GM21825 (cell line): ENCODE measurements at regions not wholly inside any gene's neighbourhood (a gene's known extent, or its start where the extent isn't known, plus 50 kb on each side); places are given as distances from the start of the nearest gene placed in this dataset.

Source experiments
- ATAC-seq: cut with Tn5 transposase; IDR thresholded peaks from one replicate; pipeline ENCODE4 v1.9.1; 2021; ENCODE audit warnings: mild to moderate bottlenecking, moderate library complexity; ENCODE audit not compliant: unreplicated experiment

DNA sequence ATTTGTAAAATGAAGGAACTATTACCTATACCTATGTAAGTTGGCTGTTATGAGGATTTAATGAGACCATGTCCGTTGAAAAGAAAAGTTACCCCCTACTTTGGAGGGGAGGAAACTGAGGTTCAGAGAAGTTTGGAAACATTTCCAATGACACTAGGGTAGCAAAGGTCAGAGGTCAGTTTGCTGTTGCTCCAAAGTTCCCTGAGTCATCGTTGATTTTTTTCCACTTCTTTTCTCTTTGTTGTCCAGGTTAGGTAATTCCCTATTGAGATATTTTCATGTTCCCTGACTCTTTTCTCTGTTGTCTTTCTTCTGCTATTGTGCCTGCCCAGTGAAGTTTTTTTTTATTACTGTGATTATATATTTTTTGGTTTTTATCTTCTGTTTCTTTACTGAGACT, 213.8 kb upstream of the C1orf174 start:
- no peak for ATAC-seq

DNA sequence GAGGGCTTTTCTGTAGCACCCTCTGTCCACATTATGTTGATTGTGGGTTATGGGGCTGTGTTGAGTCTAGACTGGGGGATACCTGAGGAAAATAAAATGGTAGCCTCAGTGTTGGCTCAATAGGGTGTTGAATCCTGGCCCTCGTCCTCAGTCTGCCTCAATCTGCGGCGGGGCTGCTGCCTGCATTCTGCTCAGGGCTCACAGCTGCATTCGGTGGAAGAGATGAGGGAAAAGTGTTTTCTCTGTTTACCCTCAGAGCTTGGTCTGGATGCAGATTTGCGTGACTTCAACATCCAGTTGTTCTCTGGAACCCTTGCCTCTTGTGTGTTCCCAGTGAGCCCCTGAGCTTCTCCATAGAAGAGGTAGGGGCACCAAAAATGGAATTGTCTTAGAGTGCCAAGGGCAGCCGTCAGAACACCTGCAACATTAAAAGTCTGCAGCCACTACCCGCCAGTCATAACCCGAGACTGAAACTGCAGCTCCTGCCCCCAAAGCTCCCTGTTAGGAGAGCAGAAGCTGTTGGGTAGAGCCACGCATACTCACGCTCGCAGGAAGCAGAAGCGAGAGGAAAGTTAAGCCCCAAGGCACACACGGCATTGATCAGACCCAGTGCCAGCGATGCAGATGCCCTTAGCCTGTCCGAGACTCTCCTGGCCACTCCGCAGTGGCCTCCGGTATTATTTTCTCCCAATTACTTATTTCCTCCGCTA, 215.3 kb upstream of the C1orf174 start:
- ATAC-seq = no peak

DNA sequence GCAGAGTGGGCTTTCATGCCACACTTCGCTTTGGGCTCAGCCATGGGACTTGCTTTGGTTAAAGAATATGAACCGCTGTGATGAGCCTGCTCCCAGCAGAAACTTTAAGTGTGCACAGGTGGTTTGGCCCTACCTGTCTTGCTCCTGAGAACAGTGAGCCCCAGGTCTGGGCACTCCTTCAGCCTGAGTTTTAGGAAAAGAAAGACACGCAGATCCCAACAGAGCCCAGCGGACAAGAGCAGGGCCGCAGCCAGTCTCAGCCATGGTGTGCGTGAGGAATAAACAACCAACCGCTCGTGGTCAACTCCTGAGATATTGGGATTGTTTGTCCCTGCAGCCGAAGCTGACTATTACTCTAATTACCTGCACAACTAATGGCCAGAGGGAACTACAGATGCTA, 217.1 kb upstream of the C1orf174 start:
- ATAC-seq = no peak

DNA sequence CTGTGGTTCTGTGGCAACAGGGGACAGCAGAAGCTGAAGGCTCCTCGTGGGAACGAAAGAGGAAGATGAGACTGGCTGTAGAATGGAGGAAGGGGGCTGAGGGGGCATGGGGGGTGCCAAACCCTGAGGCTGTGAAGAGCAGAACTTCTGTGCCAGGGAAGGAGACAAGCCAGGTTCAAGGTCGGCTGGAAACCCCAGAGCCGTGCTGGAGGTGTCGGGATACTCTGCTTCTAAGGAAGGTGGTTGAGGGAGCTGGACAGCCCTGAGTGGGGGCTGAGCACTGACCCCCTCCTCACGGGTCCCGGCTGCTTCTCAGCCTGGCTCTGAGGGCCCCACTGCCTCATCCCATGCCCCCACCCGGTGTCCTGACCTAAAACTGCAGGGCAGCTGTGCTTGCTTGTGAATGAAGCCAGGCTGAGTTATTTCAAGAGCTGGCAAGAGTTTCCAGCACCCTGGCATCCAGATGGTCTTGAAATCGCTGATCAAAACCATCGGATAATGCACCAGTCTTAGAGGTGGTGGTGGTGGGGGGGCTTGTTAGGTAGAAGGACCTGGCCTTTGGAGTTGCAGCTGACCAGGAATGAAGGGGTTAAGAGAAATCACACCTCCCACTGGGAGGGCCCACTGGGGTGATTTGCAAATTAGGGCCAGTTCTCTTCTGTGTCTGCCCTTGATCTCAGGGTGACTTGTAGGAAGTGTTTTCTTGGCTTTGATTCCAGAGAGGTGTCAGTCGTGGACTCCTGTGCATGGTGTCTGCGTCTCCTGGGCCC, 218.9 kb upstream of the C1orf174 start:
- ATAC-seq = no peak

DNA sequence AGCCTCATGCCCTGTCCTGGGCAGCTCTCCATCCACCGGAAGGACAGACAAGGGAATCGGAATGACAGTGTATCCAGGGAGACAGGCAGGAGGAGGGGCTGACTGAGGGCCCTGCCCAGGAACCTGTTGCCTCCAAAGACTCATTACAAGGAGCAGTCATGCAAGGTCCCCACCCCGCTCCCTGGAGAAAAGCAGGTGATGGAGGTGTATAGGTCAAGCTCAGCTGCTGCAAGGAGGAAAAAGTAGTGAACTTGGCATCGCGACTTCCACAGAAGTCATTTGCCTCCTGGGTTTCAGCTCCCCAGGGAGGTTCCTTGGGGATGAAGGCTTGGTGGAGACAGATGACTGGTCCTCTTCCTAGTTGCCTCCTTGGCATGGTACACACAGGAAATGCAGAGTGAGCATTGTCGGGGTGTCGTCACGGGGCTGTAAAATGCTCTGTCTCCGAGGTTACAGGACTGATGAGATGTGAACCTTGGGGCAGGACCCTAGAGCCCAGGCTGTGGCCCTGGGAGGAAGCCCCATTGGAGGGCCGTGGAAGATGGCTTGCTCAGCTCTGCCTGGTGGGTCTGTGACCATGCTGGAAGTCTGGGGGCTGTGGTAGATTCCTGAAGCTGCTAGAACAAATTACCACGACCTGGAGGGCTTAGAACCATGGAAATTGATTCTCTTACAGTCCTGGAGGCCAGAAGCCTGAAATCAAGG, 219.6 kb upstream of the C1orf174 start:
- ATAC-seq = no peak

DNA sequence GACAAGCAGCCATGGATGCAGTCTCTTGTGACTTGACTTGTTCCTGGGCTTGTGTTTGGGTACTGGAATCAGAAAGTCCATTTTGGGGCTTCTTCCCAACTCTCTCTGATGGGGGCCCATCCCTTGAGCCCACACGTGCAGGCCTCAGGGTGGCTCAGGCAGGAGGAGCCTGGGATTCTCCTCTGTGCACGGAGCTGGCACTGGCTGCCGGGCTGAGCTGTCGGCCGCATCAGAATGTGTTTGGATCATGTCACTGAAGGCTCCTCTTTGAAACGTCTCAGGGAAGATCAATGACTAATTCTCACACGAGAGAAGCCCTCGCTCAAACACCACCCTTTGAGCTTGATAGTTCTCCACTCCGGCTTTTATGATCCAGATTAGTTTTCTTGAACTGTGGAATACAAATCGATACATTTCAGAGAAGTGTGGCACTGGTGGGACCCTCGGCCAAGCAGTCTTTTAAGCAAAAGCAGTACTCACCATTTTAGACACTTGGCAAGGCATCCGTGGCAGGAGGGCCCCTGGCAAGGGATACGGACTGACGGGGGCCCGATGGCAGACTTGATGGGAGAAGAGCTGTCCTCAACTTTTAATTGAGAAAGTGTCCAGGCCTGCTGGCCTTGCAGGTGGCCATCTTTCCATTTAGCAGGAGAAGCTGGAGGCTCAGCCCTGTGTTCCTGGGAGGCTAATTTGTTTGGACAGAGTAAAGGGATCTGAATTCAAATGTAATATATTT, 220.7 kb upstream of the C1orf174 start:
- ATAC-seq = no peak

DNA sequence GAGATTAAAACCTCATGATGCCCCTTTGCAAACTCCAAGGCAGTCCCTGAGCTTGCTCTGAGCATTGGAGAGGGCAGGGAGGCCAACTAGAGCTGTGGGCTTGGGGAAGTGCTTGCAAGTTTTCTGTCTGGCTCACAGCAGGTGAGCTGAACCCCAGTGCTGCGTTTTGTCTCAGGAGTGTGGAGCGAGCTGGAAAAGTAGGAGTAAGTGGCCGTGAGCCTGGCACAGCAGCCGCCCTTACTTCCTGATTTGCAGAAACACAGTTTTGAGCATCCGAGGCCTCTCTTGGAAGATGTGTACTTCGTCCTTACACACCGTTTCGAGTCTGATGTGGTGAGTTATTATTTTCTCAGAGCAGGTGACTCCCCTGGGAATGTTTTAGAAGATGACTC, 221.2 kb upstream of the C1orf174 start:
- ATAC-seq = no peak

DNA sequence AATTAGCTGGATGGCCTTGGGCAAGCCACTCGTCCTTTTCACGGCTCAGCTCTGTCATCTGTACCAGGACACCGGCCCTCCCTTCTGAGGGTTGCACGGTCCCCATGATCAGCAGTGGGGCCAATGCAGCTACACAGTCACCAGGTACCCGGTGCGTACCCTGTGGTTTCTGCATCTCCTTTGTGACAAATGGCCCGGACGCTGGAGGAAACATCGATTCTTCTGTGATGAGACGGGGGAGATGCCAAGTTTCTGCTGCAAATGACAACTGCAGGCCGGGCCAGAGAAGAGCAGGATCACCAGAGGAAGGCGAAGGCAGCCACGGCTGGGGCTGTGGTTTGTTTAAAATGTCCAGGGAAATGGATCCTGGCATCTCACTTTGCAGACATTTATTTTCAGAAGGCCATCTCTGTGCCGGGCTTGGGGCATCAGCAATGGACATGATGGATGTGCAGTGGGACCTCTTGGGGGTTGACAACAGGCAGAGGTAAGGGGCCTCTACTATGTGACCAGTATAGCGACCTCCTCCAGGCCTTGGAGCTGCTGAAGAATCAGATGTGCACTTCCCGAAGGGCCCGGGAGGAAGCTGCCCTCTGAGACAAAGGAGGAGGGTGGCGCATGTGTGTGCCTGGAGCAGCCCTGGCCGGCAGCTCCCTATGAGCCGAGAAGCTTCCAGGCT, 221.9 kb upstream of the C1orf174 start:
- no peak for ATAC-seq

DNA sequence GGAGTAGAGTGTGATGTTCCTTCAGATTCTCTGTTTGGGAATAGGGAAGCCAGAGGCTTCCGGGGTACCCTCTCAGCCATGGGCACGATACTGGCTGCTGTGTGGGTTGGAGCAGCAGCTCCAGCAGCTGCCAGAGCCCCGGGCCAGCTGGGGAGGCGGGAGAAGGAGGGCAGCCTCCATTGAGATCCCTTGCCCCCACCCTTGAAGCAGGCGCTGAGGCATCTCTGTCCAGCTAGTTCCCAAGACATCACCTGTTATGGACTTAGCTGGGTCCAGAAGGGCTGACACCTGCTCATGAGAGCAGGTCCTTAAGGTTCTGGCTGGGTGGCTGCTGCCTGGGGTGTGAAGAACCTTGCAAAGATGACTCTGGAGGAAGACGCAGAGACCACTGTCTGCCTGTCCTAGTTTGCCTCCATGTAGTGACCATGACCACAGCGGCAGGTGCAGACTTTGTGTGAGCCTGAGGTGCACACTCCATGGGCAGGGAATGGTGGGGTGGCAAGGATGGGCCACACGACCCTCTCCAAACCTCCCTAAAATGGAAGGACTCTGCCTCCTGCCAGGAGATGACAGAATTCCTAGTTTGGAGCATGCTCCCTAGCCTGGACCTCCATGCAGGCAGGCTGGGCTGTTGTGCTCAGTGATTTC, 222.6 kb upstream of the C1orf174 start:
- ATAC-seq = no peak

DNA sequence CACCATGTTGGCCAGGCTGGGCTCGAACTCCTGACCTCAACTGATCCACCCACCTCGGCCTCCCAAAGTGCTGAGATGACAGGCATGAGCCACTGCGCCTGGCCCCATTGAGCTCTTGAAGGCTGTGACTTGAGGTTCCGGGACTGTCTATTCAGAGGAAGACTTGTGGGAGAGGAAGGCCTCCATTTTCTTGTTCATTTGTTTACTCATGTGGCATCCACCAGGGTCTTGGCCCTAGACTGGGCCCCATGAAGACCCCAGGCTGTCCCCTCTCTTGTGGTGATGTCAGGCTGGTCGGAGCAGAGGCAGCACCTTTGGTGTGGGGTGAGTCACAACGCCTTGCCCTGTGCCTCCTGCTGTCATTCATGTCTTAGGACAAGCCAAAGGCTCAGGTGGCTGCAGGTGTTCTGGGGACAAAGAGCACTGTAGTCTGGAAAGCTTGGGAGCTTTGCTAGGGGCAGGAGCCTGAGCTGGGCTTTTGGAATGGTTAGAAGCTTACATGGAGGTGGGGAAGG, 224.6 kb upstream of the C1orf174 start:
- no peak for ATAC-seq

DNA sequence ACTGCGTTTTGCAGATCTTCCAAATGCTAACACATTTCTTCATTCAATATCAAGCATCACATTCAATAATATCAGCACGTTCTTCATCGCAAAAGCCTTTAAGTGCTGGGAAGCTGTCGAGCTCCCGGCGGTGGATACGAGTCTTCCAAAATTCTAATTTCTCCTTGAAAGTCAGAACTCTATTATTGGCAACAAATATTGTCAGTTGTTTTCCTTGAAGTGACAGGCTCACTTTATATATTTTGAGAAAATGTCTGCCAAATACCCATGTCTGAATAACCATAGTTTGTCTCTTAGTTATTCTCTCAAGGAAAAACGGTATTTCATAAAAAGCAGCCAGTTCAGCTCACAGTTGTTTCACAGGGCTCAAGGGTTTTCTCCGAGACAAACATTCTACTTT, 226.2 kb upstream of the C1orf174 start:
- ATAC-seq = no peak

DNA sequence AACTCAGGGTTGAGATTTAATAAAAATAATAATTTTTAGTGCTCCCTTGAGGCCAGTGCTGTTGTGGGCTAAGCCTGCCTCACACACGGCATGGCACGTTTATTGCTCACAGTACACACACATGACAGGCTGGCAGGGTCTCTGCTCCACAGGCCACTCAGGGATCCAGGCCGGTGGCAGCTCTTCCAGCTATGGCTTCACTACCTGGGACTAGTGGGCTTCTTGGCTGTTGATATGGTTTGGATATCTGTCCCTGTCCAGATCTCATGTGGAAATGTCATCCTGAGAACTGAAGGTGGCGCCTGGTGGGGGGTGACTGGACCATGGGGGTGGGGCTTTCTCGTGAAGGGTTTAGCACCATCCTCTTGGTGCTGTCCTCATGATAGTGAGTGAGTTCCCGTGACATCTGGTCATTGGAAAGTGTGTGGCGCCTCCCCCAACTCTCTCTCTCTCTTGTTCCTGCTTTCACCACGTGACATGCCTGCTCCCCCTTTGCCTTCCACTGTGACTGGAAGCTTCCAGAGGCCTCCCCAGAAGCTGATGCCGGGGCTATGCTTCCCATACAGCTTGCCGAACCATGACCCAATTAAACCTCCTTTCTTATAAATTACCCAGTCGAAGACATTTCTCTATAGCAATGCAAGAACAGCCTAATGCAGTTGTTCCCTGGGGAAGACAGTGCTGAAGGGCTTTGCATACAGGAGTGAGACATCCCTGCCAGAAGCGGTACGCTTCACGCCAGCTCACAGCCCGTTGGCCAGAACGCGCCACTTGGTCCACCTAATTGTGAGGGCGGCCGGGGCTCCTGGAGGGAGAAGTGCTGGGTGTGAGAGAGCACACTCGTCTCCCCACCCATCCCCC, 226.9 kb upstream of the C1orf174 start:
- ATAC-seq = no peak

DNA sequence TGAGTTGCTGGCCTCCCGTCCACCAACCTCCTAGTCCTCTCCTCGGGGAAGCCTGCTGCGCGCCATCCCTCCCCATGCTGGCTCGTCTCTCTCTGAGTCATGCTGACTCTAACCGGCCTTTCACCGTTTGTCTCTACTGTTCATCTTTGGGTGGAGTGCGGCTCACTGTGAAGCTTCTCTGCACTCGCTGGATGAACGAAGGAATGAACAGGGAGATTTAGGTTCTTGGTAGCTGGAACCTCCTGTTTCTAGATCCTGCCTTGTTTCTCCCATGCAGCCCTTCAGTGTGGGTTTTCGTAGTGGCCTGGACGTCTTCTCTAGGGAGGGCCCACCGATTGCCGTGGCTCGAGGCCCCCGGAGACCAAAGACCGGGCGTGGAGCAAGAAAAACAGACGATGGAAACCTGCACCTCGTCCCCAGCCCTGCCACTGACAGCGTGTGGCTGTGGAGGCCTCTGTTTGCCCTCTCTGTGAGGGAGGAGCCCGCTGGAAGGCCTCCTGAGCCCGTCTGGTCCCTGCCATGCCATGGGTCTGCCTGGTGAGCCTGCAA, 227.6 kb upstream of the C1orf174 start:
- no peak for ATAC-seq

DNA sequence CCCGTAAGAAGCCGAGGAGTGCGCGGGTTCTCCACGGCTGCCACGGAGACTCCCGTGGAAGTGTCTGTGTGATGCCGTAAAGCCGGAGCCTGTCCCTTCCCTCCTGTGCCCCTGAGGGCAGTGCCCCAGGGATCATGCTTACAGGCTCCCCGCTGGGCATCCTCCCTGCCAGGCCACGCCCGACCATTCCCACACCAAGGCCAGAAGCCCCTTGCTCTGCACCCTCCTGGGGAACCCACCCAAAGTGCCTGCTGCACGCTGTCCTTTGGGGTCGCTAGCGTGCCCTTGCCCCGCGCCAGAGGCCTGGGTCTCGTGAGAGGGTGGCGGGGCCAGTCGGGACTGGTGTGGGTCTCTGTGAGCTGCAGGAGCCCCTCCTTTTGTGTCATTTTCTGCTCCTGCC, 228.5 kb upstream of the C1orf174 start:
- ATAC-seq = no peak

DNA sequence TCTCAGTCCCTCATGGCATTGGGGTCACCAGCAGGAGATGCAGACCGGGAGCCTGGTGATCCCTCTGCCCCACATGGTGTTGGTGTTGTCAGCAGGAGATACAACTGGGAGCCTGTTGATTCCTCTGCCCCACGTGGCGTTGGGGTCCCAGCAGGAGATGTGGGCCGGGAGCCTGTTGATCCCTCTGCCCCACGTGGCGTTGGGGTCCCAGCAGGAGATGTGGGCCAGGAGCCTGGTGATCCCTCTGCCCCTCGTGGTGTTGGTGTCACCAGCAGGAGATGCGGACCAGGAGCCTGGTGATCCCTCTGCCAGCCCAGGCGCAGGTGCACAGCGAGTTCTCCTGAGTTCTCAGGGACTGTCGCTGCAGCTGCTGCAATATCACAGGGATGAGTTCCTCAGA, 229.6 kb upstream of the C1orf174 start:
- ATAC-seq = no peak

DNA sequence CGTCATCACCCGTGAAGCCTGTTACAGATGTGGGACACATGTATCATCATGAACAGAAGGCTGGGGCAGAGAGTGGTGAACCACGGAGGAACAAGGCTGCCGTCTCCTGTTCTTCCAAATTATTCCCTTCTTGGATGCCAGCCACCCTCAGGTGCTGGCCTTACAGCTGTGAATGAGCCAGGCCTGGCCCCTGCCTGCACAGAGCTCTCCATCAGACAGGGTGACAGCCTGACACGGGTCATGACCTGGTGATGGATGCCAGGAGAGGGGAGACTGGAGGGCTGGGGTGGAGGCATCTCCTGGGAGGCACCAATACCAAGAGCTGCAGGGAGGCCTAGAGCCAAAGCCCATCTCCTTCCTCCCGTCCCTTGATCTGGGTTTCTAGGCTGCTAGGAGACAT, 230.0 kb upstream of the C1orf174 start:
- ATAC-seq = no peak

DNA sequence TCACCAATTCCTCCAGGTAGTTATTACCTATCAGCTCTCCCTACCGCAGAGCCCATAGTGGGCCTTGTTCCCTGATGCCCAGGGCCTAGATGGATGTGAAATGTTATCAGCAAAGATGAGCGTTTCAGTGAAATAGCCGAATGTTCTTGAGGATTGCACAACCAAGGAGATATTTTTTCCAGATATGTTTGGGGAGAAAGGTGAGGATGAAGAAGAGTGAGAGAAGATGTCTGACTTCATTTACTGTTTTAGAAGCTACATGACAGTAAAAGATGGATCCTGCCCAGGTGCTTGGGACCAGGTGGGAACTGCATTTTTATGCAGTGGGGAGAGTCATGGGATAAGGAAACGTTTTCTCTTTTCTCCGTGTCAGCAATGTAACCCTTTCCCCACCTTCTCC, 231.7 kb upstream of the C1orf174 start:
- ATAC-seq = no peak

DNA sequence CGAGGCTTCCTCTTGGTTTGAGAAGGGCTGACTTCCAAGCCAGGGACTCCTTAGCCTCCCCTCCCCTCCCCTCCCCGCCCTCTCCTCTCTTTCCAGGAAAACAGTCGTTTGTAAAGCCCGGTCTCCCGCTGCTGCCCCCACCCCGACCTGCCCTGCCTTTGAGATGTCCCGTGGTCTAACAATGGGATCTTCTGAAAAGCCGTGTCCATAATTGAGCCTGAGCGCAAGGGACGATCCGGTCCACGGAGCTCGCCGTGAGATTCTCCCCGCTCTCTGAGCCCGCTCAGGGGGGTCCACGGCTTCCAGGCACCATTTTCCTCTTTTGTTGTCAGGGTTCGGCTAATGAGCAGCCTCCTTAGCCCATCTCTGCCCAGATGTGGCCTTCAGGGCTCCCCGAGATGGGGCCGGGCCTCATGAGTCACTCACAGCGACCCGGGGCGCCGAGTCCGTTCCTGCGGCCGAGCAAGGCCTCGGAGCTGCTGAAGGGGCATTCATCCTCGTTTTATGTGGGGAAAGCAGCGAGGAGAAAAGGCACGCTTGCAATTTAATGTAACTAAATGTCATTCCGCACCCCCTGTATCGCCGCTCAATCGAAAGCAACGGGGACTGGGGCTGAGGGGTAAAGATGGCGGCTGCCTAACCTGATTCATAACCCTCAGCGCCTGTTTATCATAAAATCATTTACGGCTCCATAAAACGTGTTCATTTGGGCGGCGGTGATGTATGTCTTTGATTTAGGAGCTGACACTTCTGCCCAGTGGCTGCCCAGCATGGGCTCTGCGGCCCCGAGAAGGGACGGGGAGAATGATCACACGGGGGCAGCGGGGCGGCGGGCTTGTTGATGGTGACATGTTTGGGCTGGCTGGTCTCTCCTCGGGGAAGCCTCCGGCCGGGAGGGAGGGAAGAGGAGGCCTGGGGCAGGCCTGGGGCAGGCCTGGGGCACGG, 232.6 kb upstream of the C1orf174 start:
- ATAC-seq = no peak
